ENCODE measurements at regions not wholly inside any gene's neighbourhood (a gene's known extent, or its start where the extent isn't known, plus 50 kb on each side); places are given as distances from the start of the nearest gene placed in this dataset.
"Not testable (repeated sequence)": the region's sequence is repeated elsewhere in the genome, so short reads cannot be mapped to it uniquely, and the experiment has no call there.

GRCh38 chr2:37753758-37754157, 82.3 kb upstream of the CDC42EP3 start:
- TF ChIP-seq CTCF (IDR thresholded peaks at IDR 0.05) = no peak
- H3K27me3 ChIP-seq (replicated peaks; ENCODE audit: insufficient read depth) = no peaks in the 10 kb centered on the region
- ATAC-seq (ENCODE audit: insufficient number of reproducible peaks, low FRiP score, low read depth) = no peak
- no peak overlapping the region for H3K4me3 ChIP-seq
- H3K27ac ChIP-seq = no peak overlapping the region
- DNase-seq (ENCODE audit: low spot score) = no peak
- no peaks in the 10 kb centered on the region for H3K9me3 ChIP-seq
- no peaks in the 10 kb centered on the region for H3K4me1 ChIP-seq (ENCODE audit: control insufficient read depth in 1 of 2, low read depth in 2 of 2)
- no peaks in the 10 kb centered on the region for H3K36me3 ChIP-seq

- DNase-seq (ENCODE audit: low spot score); H3K4me1 ChIP-seq (ENCODE audit: control insufficient read depth in 1 of 2, low read depth in 2 of 2); H3K4me3 ChIP-seq; H3K36me3 ChIP-seq; ATAC-seq (ENCODE audit: insufficient number of reproducible peaks, low FRiP score, low read depth); H3K27me3 ChIP-seq (replicated peaks; ENCODE audit: insufficient read depth); H3K27ac ChIP-seq; H3K9me3 ChIP-seq: not testable (repeated sequence)
Measured at GRCh38 chr2:37755961-37756559, 84.6 kb upstream of the CDC42EP3 start.

GRCh38 chr2:37757456-37757855, 86.0 kb upstream of the CDC42EP3 start:
- H3K36me3 ChIP-seq; H3K4me1 ChIP-seq (ENCODE audit: control insufficient read depth in 1 of 2, low read depth in 2 of 2); H3K27ac ChIP-seq; H3K9me3 ChIP-seq; H3K4me3 ChIP-seq; DNase-seq (ENCODE audit: low spot score); ATAC-seq (ENCODE audit: insufficient number of reproducible peaks, low FRiP score, low read depth); H3K27me3 ChIP-seq (replicated peaks; ENCODE audit: insufficient read depth): not testable (repeated sequence)

DNA sequence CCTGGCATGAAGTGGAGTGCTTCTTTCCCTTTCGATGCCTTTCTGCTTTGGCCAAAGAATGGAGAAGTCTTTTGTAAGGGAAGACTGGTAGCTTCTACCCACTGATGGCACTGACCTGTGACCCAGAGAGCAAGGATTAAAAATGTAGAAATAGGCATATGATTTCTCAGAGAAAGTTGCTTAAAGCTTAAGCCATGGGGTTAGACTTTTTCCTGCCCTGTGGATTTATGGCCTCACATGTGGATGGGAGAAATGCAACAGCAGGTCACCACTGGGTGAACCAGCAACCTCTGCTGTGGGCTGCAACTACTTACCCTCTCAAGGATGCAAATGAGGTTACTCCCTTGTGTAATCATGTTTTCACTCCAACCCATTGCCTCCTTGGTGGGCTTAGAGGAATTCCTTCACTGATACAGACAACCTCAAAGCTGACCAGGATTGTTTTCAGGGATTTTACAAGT, 86.7 kb upstream of the CDC42EP3 start:
- H3K9me3 ChIP-seq; ATAC-seq (ENCODE audit: insufficient number of reproducible peaks, low FRiP score, low read depth); DNase-seq (ENCODE audit: low spot score); H3K27me3 ChIP-seq (replicated peaks; ENCODE audit: insufficient read depth); H3K27ac ChIP-seq; H3K4me1 ChIP-seq (ENCODE audit: control insufficient read depth in 1 of 2, low read depth in 2 of 2); H3K4me3 ChIP-seq; H3K36me3 ChIP-seq: not testable (repeated sequence)

GRCh38 chr2:37759989-37760388, 88.5 kb upstream of the CDC42EP3 start:
- not testable (repeated sequence) for H3K27ac ChIP-seq; ATAC-seq (ENCODE audit: insufficient number of reproducible peaks, low FRiP score, low read depth)

GRCh38 chr2:37760471-37760870, 89.0 kb upstream of the CDC42EP3 start:
- peaks cover 0 to 6% of the 10 kb centered on the region in 2 donors for H3K4me1 ChIP-seq (ENCODE audit: control insufficient read depth in 1 of 2, low read depth in 2 of 2)

More at GRCh38 chr2:37759989-37760388, 88.5 kb upstream of the CDC42EP3 start:
- not testable (repeated sequence) for H3K36me3 ChIP-seq; DNase-seq (ENCODE audit: low spot score); H3K9me3 ChIP-seq; H3K4me1 ChIP-seq (ENCODE audit: control insufficient read depth in 1 of 2, low read depth in 2 of 2); H3K27me3 ChIP-seq (replicated peaks; ENCODE audit: insufficient read depth); H3K4me3 ChIP-seq

GRCh38 chr2:37762281-37762680, 90.8 kb upstream of the CDC42EP3 start:
- not testable (repeated sequence) for H3K27ac ChIP-seq; ATAC-seq (ENCODE audit: insufficient number of reproducible peaks, low FRiP score, low read depth)

More at GRCh38 chr2:37760471-37760870, 89.0 kb upstream of the CDC42EP3 start:
- Histone ChIP-seq H3K4me3 (no peak overlapping the region), H3K27me3 (replicated peaks; ENCODE audit: insufficient read depth) (no peaks in the 10 kb centered on the region), H3K36me3 (no peaks in the 10 kb centered on the region), H3K27ac (no peak overlapping the region), H3K9me3 (no peaks in the 10 kb centered on the region)
- DNase-seq (ENCODE audit: low spot score) = no peak
- TF ChIP-seq CTCF (IDR thresholded peaks at IDR 0.05) = no peak
- no peak for ATAC-seq (ENCODE audit: insufficient number of reproducible peaks, low FRiP score, low read depth)

GRCh38 chr2:37764739-37765138, 93.3 kb upstream of the CDC42EP3 start:
- no peak for TF ChIP-seq CTCF (IDR thresholded peaks at IDR 0.05)
- Histone ChIP-seq H3K4me1 (ENCODE audit: control insufficient read depth in 1 of 2, low read depth in 2 of 2) (peaks cover 14 to 32% of the 10 kb centered on the region in 2 donors), H3K4me3 (no peak overlapping the region), H3K27ac (no peak overlapping the region), H3K27me3 (replicated peaks; ENCODE audit: insufficient read depth) (no peaks in the 10 kb centered on the region), H3K9me3 (no peaks in the 10 kb centered on the region), H3K36me3 (no peaks in the 10 kb centered on the region)
- ATAC-seq (ENCODE audit: insufficient number of reproducible peaks, low FRiP score, low read depth) (no peak), DNase-seq (ENCODE audit: low spot score) (no peak)

More at GRCh38 chr2:37762281-37762680, 90.8 kb upstream of the CDC42EP3 start:
- H3K27me3 ChIP-seq (replicated peaks; ENCODE audit: insufficient read depth); DNase-seq (ENCODE audit: low spot score); H3K4me1 ChIP-seq (ENCODE audit: control insufficient read depth in 1 of 2, low read depth in 2 of 2); H3K36me3 ChIP-seq; H3K4me3 ChIP-seq; H3K9me3 ChIP-seq: not testable (repeated sequence)

Data from thoracic aorta (tissue), 2 donors.